ENCODE measurements at regions not wholly inside any gene's neighbourhood (a gene's known extent, or its start where the extent isn't known, plus 50 kb on each side); places are given as distances from the start of the nearest gene placed in this dataset.

DNA sequence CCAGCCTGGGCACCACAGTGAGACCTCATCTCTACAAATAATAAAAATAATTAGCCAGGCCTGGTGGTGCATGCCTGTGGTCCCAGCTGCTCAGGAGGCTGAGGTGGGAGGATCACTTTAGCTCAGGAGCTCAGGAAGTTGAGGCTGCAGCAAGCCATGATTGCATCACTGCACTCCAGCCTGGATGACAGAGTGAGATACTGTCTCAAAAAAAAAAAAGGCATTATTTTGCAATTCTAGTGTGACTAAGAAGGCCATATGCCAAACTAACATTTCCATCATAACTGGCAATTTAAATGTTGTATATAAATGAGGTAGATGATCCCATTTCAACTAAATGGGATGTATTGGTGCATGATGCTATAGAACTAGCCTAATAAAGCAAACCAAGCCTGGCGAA lies 632.8 kb upstream of the KLF12 start:
- TF ChIP-seq POLR2AphosphoS5 (IDR thresholded peaks at IDR 0.05; ENCODE audit: low read depth, low read length) (no peak), POLR2A (IDR thresholded peaks at IDR 0.05; ENCODE audit: low read depth, low read length) (no peak)

Data from GM12892 (cell line).